HG03521 (cell line): ENCODE measurements at regions not wholly inside any gene's neighbourhood (a gene's known extent, or its start where the extent isn't known, plus 50 kb on each side); places are given as distances from the start of the nearest gene placed in this dataset.
"Not testable (repeated sequence)": the region's sequence is repeated elsewhere in the genome, so short reads cannot be mapped to it uniquely, and the experiment has no call there.

Experiments
- ATAC-seq: cut with Tn5 transposase; IDR thresholded peaks from one replicate; pipeline ENCODE4 v1.9.1; 2021; ENCODE audit warnings: mild to moderate bottlenecking, moderate library complexity; ENCODE audit not compliant: unreplicated experiment

- ATAC-seq = no peak
Measured at GRCh38 chr6:6995328-6995727, 112.4 kb upstream of the RREB1 start.

DNA sequence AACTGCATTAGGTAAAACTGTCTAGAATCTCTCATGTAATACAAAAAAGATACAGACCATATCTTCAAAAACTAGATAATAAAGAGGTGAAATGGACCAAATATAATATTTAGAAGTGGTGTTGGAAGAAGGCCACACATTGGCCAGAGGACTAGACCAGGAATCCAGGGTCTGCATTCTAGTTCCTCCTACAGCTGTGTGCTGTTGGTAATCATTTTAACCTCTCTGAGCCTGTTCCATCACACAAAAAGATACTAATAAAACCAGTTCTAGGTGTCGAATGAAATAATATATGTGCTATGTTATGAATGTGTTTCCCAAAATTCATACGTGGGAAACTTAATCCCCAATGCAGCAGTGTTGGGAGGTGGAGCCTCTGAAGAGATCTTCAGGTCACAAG lies 111.6 kb upstream of the RREB1 start:
- no peak for ATAC-seq

DNA sequence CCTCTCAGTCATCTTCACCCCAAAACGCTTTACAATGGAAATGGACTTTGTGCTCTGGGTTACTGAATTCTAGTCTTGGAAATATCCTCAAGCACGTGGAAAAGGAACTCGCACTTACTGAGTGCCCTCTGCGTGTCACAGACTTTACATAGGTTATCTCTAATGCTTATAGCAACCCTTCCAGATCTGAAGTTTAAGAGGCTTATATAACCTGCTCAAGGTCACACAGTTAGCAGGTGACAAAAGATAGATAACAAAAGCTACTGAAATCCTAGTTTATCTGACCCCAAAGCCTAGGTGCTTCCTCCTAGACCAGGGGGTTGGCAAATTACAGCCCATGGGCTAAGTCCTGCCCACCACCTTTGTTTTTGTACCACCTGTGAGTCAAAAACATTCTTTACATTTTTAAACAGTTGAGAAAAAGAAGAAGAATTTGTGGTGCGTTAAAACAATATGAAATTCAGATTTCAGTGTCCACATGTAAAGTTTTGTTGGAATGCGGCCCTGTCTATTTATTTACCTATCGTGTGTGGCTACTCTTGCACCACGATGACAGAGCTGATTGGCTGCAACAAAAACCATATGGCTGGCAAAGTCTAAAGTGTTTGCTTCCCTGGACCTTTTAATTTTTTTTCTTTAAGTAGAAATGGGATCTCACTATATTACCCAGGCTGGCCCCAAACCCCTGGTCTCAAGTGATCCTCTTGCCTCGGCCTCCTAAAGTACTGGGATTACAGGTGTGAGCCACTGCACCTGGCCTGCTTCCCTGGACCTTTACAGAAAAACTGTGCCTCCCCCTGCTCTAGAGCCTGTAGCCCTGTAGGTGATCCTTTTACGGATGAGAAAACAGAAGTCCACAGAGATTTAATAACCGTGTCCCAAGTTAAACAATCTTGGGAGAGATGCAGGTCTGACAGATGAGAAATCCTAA lies 110.2 kb upstream of the RREB1 start:
- ATAC-seq = no peak

GRCh38 chr6:6998194-6998569 lies 109.6 kb upstream of the RREB1 start:
- ATAC-seq = no peak

DNA sequence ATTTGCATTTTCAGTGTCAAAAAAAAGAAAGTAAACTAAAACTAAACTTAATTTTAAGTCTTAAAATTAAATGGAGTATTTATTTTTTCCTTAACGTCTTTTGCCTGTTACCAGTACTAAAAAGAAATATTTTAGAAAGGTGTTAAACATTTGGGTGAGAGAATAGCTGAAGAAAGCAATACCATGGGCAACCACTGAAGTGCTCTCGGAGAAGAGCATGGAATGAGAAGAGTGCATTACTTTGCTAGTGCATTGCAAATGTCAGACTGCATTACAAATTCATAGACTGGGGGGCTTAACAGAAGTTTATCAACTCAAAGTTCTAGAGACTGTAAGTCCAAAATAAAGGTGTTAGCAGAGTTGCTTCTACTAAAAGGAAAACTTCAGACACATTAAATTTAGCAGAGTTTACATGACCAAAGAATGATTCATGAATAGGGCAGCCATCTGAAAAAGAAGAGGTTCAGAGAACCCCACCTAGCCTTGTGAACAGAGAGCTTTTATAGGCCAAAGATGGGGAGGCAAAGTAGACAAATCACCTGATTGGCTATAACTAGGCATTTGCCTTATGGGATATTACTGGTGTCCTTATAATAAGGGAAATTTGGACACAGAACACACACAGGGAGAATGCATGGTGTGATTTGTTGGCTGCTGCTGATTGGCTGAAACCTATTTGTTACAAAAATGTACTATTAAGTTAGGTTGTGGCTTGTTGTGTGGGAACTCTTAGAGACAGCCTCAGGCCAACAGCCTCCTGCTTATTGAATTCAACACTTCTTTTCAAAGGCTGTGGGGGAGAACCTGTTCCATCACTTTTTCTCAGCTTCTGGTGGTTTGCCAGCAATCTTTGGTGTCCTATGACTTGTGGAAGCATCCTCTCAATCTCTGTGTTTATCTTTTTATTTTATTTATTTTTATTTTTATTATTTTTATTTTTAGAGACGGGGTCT lies 106.7 kb upstream of the RREB1 start:
- ATAC-seq = no peak

- ATAC-seq = no peak
Measured at GRCh38 chr6:7003041-7003440, 104.7 kb upstream of the RREB1 start.

- ATAC-seq = no peak
Measured at GRCh38 chr6:7004581-7005297, 103.0 kb upstream of the RREB1 start.

DNA sequence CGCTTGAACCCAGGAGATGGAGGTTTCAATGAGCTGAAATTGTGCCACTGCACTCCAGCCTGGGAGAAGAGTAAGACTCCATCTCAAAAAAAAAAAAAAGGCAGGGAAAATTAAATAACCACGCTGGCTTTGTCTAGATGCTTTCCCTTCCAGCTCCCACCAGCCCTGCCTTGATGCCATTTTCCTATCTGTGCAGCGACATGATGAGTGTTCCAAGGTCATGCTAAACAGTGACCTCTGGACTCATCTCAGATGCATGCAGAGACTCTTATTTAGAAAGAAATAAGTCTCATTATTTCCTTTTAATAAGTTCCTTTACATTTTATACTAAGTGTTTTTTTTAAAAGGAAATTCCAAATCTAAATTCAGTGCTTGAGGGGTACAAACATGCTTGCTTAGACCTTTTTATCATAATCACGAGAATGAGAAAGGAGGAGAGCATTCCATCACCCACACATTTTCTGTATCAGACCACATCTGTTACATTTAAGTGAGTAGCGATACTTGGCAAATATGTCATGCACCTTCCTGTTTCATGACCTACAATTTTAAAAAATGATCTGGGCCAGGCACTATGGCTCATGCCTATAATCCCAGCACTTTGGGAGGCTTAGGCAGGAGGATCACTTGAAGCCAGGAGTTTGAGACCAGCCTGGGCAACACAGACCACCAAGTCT lies 101.1 kb upstream of the RREB1 start:
- no peak for ATAC-seq

DNA sequence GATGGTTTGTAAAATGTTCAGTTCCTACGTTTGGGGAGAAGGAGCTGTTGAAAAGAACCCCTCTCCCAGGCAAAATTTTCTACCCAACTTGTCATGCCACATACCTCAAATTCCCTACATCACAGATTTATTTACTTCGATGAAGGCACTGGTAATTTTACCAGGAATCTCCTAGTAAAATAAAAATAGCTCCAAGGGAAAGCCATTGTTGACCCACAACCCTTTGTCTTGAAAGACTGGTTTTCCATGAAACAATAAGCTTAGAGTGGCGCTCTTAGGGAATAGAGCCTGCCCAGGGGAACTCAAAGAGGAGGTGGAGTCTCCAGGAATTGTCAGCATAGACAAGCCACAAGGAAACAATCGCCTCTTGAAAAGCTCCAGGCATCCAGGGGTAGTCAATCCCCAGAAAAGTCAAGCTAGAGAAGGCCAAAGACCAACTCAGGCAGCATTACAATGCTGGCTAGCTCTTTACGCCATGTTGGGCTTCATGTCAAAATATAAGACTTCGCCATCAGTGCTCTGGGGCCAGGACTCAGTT lies 99.2 kb upstream of the RREB1 start:
- ATAC-seq = no peak

- no peak for ATAC-seq
Measured at GRCh38 chr6:7016226-7016625, 91.5 kb upstream of the RREB1 start.

DNA sequence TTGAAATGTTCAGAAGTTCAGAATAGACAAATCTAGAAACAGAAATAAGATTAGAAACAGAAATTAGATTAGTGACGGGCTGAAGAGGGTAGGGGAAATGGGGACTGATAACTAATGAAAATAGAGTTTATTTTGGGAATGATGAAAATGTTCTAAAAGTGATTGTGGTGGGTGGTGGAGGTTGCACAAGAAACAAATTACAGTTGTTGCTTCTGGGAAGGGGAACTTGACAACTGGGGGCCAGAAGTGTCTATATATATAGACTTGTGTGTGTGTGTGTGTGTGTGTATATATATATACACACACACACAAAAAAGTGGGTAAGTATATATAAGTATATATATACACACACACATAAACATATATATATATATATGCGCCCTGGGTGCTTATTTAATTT lies 86.5 kb upstream of the RREB1 start:
- no peak for ATAC-seq

DNA sequence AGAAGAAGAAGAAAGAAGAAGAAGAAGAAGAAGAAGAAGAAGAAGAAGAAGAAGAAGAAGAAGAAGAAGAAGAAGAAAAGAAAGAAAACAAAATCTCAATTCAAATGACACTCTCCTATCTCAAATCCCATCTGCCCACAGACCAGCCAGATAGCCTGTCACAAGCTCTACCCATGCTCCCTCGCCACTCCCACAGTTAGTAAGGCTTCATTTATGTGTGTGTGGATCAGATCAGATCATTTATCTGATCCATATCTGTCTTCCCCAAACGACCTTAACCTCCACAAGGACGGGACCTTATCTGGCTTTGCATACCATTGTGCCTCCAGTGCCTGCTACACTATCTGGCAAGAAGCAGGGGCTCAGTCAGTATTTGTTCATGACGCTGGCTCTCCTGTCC lies 81.9 kb upstream of the RREB1 start:
- ATAC-seq = no peak

DNA sequence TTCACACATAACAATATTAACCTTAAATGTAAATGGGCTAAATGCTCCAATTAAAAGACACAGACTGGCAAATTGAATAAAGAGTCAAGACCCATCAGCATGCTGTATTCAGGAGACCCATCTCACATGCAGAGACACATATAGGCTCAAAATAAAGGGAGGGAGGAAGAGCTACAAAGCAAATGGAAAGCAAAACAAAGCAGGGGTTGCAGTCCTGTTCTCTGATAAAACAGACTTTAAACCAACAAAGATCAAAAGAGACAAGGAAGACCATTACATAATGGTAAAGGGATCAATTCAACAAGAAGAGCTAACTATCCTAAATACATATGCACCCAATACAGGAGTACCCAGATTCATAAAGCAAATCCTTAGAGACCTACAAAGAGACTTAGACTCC lies 78.8 kb upstream of the RREB1 start:
- not testable (repeated sequence) for ATAC-seq

DNA sequence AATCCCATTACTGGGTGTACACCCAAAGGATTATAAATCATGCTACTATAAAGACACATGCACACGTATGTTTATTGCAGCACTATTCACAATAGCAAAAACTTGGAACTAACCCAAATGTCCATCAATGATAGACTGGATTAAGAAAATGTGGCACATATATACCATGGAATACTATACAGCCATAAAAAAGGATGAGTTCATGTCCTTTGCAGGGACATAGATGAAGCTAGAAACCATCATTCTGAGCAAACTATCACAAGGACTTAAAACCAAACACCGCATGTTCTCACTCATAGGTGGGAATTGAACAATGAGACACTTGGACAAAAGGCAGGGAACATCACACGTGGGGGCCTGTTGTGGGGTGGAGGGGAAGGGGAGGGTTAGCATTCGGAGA lies 76.8 kb upstream of the RREB1 start:
- not testable (repeated sequence) for ATAC-seq

DNA sequence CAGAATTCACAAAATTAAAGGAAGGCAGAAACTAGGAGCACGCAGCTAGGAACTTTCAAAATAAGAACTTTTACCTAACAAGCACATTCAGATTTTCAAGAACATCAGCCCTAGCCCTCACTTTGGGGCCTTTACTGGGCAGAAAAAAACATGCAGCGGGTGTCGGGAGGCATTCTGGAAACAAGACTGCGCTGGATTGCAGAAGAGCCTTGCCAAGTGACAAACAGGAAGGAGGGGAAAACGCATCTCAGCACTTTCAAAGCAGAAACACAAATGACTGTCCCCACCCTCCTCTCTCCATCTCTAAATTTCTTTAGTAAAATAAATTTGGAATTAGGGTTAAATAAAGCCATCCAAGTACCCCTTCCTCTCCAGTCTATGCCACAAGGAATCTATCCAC lies 74.6 kb upstream of the RREB1 start:
- ATAC-seq = no peak

- no peak for ATAC-seq
Measured at GRCh38 chr6:7034055-7034454, 73.7 kb upstream of the RREB1 start.

DNA sequence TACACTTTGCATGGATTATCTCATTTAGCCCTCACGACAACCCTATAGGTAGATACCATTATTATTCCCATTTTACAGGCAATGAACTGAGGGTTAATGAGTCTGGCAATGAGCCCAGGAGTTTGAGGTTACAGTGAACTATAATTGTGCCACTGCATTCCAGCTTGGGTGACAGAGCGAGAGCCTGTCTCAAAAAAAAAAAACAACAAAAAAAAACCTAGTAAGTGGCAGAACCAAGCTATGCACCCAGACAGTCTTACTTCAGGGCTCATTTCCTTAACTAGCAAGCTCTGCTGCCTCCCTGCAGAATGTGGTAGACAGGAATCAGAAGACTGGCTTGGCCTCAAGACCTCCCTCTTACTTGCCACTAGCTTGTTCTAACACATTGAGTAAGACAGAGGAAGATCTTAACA lies 71.9 kb upstream of the RREB1 start:
- ATAC-seq = no peak

DNA sequence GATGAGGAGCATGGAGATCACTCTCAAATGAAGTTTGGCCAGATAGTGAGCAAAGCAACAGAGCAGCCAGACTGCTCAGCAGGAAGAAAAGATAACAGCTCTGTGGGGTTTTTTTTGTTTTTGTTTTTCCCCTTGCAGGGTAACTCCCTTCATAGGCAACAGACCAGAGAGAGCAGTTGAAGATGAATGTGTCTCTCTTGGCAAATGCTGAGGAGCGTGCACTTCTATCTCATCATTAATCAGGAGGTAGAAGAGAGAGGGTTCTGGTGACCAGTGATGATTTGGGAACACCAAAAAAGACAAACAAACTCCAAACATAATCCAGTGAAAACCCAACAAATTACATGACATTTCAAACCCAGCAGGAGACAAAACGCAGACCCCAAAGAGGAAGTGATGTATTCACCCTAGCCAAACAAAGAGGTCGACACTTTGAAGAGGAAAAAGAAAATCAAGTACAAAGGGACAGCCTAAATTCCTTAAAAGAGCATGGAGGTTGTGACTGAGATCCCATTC lies 66.2 kb upstream of the RREB1 start:
- no peak for ATAC-seq

DNA sequence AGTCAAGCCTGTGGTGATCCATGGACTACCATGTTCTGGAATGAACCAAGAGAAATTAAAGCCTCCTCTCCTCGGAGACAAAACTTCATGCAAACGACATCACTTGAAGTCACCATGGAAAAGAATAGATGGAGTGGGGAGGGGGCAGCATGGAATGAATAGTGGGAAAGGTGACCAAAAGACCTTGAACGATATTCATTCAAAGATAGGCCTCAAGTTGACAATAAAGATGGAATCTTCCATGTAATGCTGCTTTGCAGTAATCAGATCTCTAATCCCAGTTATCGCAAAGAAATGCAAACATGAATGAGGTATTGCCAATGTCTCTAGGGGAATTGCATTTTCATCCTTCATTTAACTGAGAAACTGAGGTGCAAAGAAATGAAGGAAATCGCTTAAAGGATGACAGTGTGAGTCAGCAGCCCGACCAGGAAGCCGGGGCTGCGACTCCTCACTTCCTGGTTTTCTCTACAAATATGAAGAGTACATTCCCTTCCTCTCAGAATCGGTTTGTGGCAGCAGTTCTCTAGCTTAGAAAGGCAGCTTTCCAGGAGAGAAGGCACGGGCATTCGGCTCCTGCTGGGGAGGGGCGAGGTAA lies 65.6 kb upstream of the RREB1 start:
- ATAC-seq = no peak
